T-helper 1 cell treated with Interleukin-12 subunit alpha and Interleukin-12 subunit beta and Interleukin-4 antibody, amounts not matched to agents 30 ng/mL and 1 ng/mL, for 36 hours (primary cell): ENCODE measurements at regions not wholly inside any gene's neighbourhood (a gene's known extent, or its start where the extent isn't known, plus 50 kb on each side); places are given as distances from the start of the nearest gene placed in this dataset.
"Not testable (repeated sequence)": the region's sequence is repeated elsewhere in the genome, so short reads cannot be mapped to it uniquely, and the experiment has no call there.

ENCODE experiments used
- intact Hi-C: fragments of 100-400 bp; cut with micrococcal nuclease; formaldehyde crosslinking; loops from one replicate; pipeline ENCODE4 v1.15.1; 2024

GRCh38 chr11:97912629-97913028 lies 1108.1 kb upstream of the CNTN5 start:
- intact Hi-C loops, result no loop called here

- intact Hi-C loops, result not testable (repeated sequence)
Measured at GRCh38 chr11:97922933-97923332, 1097.8 kb upstream of the CNTN5 start.

GRCh38 chr11:97934572-97935208 lies 1086.1 kb upstream of the CNTN5 start:
- intact Hi-C loops, result no loop called here

- intact Hi-C loops, result no loop called here
Measured at GRCh38 chr11:97937501-97937900, 1083.2 kb upstream of the CNTN5 start.

GRCh38 chr11:97938789-97939188 lies 1082.0 kb upstream of the CNTN5 start:
- intact Hi-C loops, result no loop called here

- intact Hi-C loops, result no loop called here
Measured at GRCh38 chr11:97943493-97943892, 1077.3 kb upstream of the CNTN5 start.

GRCh38 chr11:97948793-97949192 lies 1072.0 kb upstream of the CNTN5 start:
- intact Hi-C loops, result no loop called here

GRCh38 chr11:97955595-97955994 lies 1065.2 kb upstream of the CNTN5 start:
- intact Hi-C loops, result no loop called here

- intact Hi-C loops, result no loop called here
Measured at GRCh38 chr11:97956904-97957303, 1063.8 kb upstream of the CNTN5 start.

- intact Hi-C loops, result no loop called here
Measured at GRCh38 chr11:97961431-97961830, 1059.3 kb upstream of the CNTN5 start.

- intact Hi-C loops, result no loop called here
Measured at GRCh38 chr11:97962758-97963157, 1058.0 kb upstream of the CNTN5 start.

GRCh38 chr11:97963528-97964331 lies 1057.0 kb upstream of the CNTN5 start:
- intact Hi-C loops, result no loop called here

GRCh38 chr11:97964332-97965004 lies 1056.3 kb upstream of the CNTN5 start:
- intact Hi-C loops, result no loop called here

- intact Hi-C loops, result no loop called here
Measured at GRCh38 chr11:97965849-97966646, 1054.7 kb upstream of the CNTN5 start.

GRCh38 chr11:97966901-97967300 lies 1053.8 kb upstream of the CNTN5 start:
- intact Hi-C loops, result no loop called here

- intact Hi-C loops, result no loop called here
Measured at GRCh38 chr11:97968071-97968470, 1052.7 kb upstream of the CNTN5 start.

- intact Hi-C loops, result no loop called here
Measured at GRCh38 chr11:97972731-97973130, 1048.0 kb upstream of the CNTN5 start.

- intact Hi-C loops, result no loop called here
Measured at GRCh38 chr11:97973352-97973857, 1047.3 kb upstream of the CNTN5 start.

- intact Hi-C loops, result no loop called here
Measured at GRCh38 chr11:97974798-97975498, 1045.8 kb upstream of the CNTN5 start.

GRCh38 chr11:97977726-97978125 lies 1043.0 kb upstream of the CNTN5 start:
- intact Hi-C loops, result no loop called here

- intact Hi-C loops, result no loop called here
Measured at GRCh38 chr11:97979741-97980140, 1041.0 kb upstream of the CNTN5 start.
